Activated CD4-positive, alpha-beta T cell treated with anti-CD3 and anti-CD28 coated beads for 36 hours (primary cell): ENCODE measurements at regions not wholly inside any gene's neighbourhood (a gene's known extent, or its start where the extent isn't known, plus 50 kb on each side); places are given as distances from the start of the nearest gene placed in this dataset.

Experiments used
- ATAC-seq: fragments of 200-7000 bp; cut with Tn5 transposase; one replicate; pipeline ENCODE4 v1.10.0; 2021; ENCODE audit warnings: mild to moderate bottlenecking, moderate library complexity
- CTCF ChIA-PET: fragments of 350-600 bp; sonication (Branson Sonifier 250); formaldehyde crosslinking; loops from one replicate; lab custom pipeline; 2021; ENCODE audit warnings: antibody characterized with exemption; lab: Charles Lee
- POLR2A ChIA-PET: fragments of 350-600 bp; sonication (Branson Sonifier 250); formaldehyde crosslinking; loops from one replicate; lab custom pipeline; 2021; ENCODE audit warnings: antibody characterized with exemption, inconsistent platforms; lab: Charles Lee
- DNase-seq: peaks from one replicate; pipeline ENCODE4 v3.0.0-alpha.2; 2020
- H3K27ac Mint-ChIP-seq: one replicate; pipeline ENCODE4 v1.8.0; 2021; ENCODE audit warnings: mixed read lengths
- H3K27me3 Mint-ChIP-seq: one replicate; pipeline ENCODE4 v1.8.0; 2021; ENCODE audit warnings: mixed read lengths
- H3K36me3 Mint-ChIP-seq: one replicate; pipeline ENCODE4 v1.8.0; 2021; ENCODE audit warnings: low read depth, mixed read lengths
- H3K4me1 Mint-ChIP-seq: one replicate; pipeline ENCODE4 v1.8.0; 2021; ENCODE audit warnings: mixed read lengths
- H3K4me3 Mint-ChIP-seq: one replicate; pipeline ENCODE4 v1.8.0; 2021; ENCODE audit warnings: mild to moderate bottlenecking, moderate library complexity, mixed read lengths
- H3K9me3 Mint-ChIP-seq: one replicate; pipeline ENCODE4 v1.8.0; 2021; ENCODE audit warnings: low read depth, mixed read lengths
- intact Hi-C, 2 experiments: fragments of 100-400 bp; cut with DNase I in 1 of 2; cut with micrococcal nuclease in 1 of 2; formaldehyde crosslinking; loops; one replicate each; pipeline versions ENCODE4 v1.14.2 to v1.15.1; 2022 to 2024; cut with DNase I, micrococcal nuclease

GRCh38 chr15:31901501-31901900, 128.8 kb upstream of the CHRNA7 start:
- H3K27ac Mint-ChIP-seq = no peak overlapping the region
- ChIA-PET POLR2A (no interaction called here), CTCF (no interaction called here)
- no peak overlapping the region for H3K4me3 Mint-ChIP-seq
- H3K9me3 Mint-ChIP-seq = peaks cover 5% of the 10 kb centered on the region
- no peaks in the 10 kb centered on the region for H3K36me3 Mint-ChIP-seq
- H3K27me3 Mint-ChIP-seq = peaks cover 4% of the 10 kb centered on the region
- no peak for ATAC-seq
- intact Hi-C loops = no loop called here
- DNase-seq = no peak
- H3K4me1 Mint-ChIP-seq = no peaks in the 10 kb centered on the region

GRCh38 chr15:31905054-31905453, 125.3 kb upstream of the CHRNA7 start:
- intact Hi-C loops = no loop called here
- Mint-ChIP-seq H3K36me3 (no peaks in the 10 kb centered on the region), H3K9me3 (peaks cover under 1% of the 10 kb centered on the region), H3K4me3 (no peak overlapping the region), H3K27me3 (peaks cover 8% of the 10 kb centered on the region), H3K4me1 (no peaks in the 10 kb centered on the region), H3K27ac (no peak overlapping the region)
- DNase-seq (no peak), ATAC-seq (no peak)
- POLR2A ChIA-PET = no interaction called here
- CTCF ChIA-PET = no interaction called here

- POLR2A ChIA-PET = no interaction called here
- ATAC-seq = no peak
- peaks cover 8% of the 10 kb centered on the region for H3K9me3 Mint-ChIP-seq
- DNase-seq = no peak
- CTCF ChIA-PET = no interaction called here
- no peak overlapping the region for H3K4me3 Mint-ChIP-seq
- intact Hi-C loops = no loop called here
- peaks cover 8% of the 10 kb centered on the region for H3K27me3 Mint-ChIP-seq
- H3K4me1 Mint-ChIP-seq = no peaks in the 10 kb centered on the region
- H3K36me3 Mint-ChIP-seq = no peaks in the 10 kb centered on the region
- no peak overlapping the region for H3K27ac Mint-ChIP-seq
Observed at GRCh38 chr15:31925541-31925940, 104.8 kb upstream of the CHRNA7 start.

- H3K9me3 Mint-ChIP-seq = no peaks in the 10 kb centered on the region
- H3K36me3 Mint-ChIP-seq = no peaks in the 10 kb centered on the region
- ATAC-seq = peak; percentile 61
- H3K27me3 Mint-ChIP-seq = peaks cover 28% of the 10 kb centered on the region
- H3K27ac Mint-ChIP-seq = no peak overlapping the region
- H3K4me1 Mint-ChIP-seq = peaks cover 12% of the 10 kb centered on the region
- intact Hi-C loops = no loop called here
- no peak overlapping the region for H3K4me3 Mint-ChIP-seq
- POLR2A ChIA-PET = no interaction called here
- DNase-seq = peak; percentile 70
- CTCF ChIA-PET = no interaction called here
Observed at GRCh38 chr15:31930967-31931366, 99.3 kb upstream of the CHRNA7 start.

GRCh38 chr15:31932576-31932975, 97.7 kb upstream of the CHRNA7 start:
- H3K36me3 Mint-ChIP-seq = no peaks in the 10 kb centered on the region
- ChIA-PET CTCF (no interaction called here), POLR2A (no interaction called here)
- H3K4me1 Mint-ChIP-seq = peaks cover 12% of the 10 kb centered on the region
- no peak overlapping the region for H3K27ac Mint-ChIP-seq
- intact Hi-C loops = no loop called here
- no peak overlapping the region for H3K4me3 Mint-ChIP-seq
- DNase-seq = no peak
- ATAC-seq = no peak
- no peaks in the 10 kb centered on the region for H3K9me3 Mint-ChIP-seq
- peaks cover 34% of the 10 kb centered on the region for H3K27me3 Mint-ChIP-seq

- H3K27ac Mint-ChIP-seq = no peak overlapping the region
- DNase-seq (no peak), ATAC-seq (no peak)
- intact Hi-C loops = no loop called here
- H3K36me3 Mint-ChIP-seq = no peaks in the 10 kb centered on the region
- H3K9me3 Mint-ChIP-seq = no peaks in the 10 kb centered on the region
- no peak overlapping the region for H3K4me3 Mint-ChIP-seq
- ChIA-PET POLR2A (no interaction called here), CTCF (interaction anchor here (1.2 kb wide), 1 partner anchor 20 kb away, joined by 3 read pairs; no protein-coding TSS in a partner anchor)
- H3K4me1 Mint-ChIP-seq = peaks cover 12% of the 10 kb centered on the region
- peaks cover 37% of the 10 kb centered on the region for H3K27me3 Mint-ChIP-seq
Observed at GRCh38 chr15:31934821-31935220, 95.5 kb upstream of the CHRNA7 start.

GRCh38 chr15:31953478-31953877, 76.8 kb upstream of the CHRNA7 start:
- CTCF ChIA-PET = interaction anchor here (0.7 kb wide), 1 partner anchor 70 kb away, joined by 3 read pairs; no protein-coding TSS in a partner anchor
- intact Hi-C loops = no loop called here
- DNase-seq = no peak
- H3K4me3 Mint-ChIP-seq = no peak overlapping the region
- POLR2A ChIA-PET = no interaction called here
- H3K9me3 Mint-ChIP-seq = peaks cover 11% of the 10 kb centered on the region
- ATAC-seq = no peak
- peaks cover 24% of the 10 kb centered on the region for H3K27me3 Mint-ChIP-seq
- H3K4me1 Mint-ChIP-seq = no peaks in the 10 kb centered on the region
- no peaks in the 10 kb centered on the region for H3K36me3 Mint-ChIP-seq
- H3K27ac Mint-ChIP-seq = no peak overlapping the region

- Mint-ChIP-seq H3K9me3 (peaks cover 21% of the 10 kb centered on the region), H3K36me3 (no peaks in the 10 kb centered on the region), H3K27ac (no peak overlapping the region), H3K4me1 (no peaks in the 10 kb centered on the region), H3K4me3 (no peak overlapping the region), H3K27me3 (peaks cover 24% of the 10 kb centered on the region)
- ChIA-PET CTCF (interaction anchor here (1.0 to 1.2 kb wide), 2 partner anchors 20 to 23 kb away, joined by 3 read pairs; no protein-coding TSS in a partner anchor), POLR2A (no interaction called here)
- intact Hi-C loops = no loop called here
- no peak for DNase-seq
- no peak for ATAC-seq
Observed at GRCh38 chr15:31954374-31955172, 75.7 kb upstream of the CHRNA7 start.

- no peaks in the 10 kb centered on the region for H3K4me1 Mint-ChIP-seq
- no peaks in the 10 kb centered on the region for H3K36me3 Mint-ChIP-seq
- H3K27ac Mint-ChIP-seq = no peak overlapping the region
- ATAC-seq = no peak
- POLR2A ChIA-PET = no interaction called here
- H3K27me3 Mint-ChIP-seq = peaks cover 24% of the 10 kb centered on the region
- intact Hi-C loops = no loop called here
- CTCF ChIA-PET = interaction anchor here (0.6 to 1.2 kb wide), 3 partner anchors 21 to 90 kb away, joined by 3 read pairs; no protein-coding TSS in a partner anchor
- H3K4me3 Mint-ChIP-seq = no peak overlapping the region
- DNase-seq = no peak
- H3K9me3 Mint-ChIP-seq = peaks cover 22% of the 10 kb centered on the region
Observed at GRCh38 chr15:31955734-31956133, 74.6 kb upstream of the CHRNA7 start.

GRCh38 chr15:31957581-31957980, 72.7 kb upstream of the CHRNA7 start:
- H3K4me1 Mint-ChIP-seq = no peaks in the 10 kb centered on the region
- no peak overlapping the region for H3K27ac Mint-ChIP-seq
- ATAC-seq = no peak
- intact Hi-C loops = no loop called here
- ChIA-PET POLR2A (no interaction called here), CTCF (no interaction called here)
- no peak overlapping the region for H3K4me3 Mint-ChIP-seq
- no peaks in the 10 kb centered on the region for H3K36me3 Mint-ChIP-seq
- peaks cover 17% of the 10 kb centered on the region for H3K27me3 Mint-ChIP-seq
- peaks cover 22% of the 10 kb centered on the region for H3K9me3 Mint-ChIP-seq
- DNase-seq = no peak

- POLR2A ChIA-PET = no interaction called here
- DNase-seq (no peak), ATAC-seq (no peak)
- no peaks in the 10 kb centered on the region for H3K36me3 Mint-ChIP-seq
- no peak overlapping the region for H3K4me3 Mint-ChIP-seq
- H3K27ac Mint-ChIP-seq = no peak overlapping the region
- intact Hi-C loops = no loop called here
- no peaks in the 10 kb centered on the region for H3K4me1 Mint-ChIP-seq
- CTCF ChIA-PET = no interaction called here
- H3K27me3 Mint-ChIP-seq = peaks cover 21% of the 10 kb centered on the region
- H3K9me3 Mint-ChIP-seq = no peaks in the 10 kb centered on the region
Observed at GRCh38 chr15:31964586-31965307, 65.6 kb upstream of the CHRNA7 start.

GRCh38 chr15:31970007-31970406, 60.3 kb upstream of the CHRNA7 start:
- ChIA-PET CTCF (interaction anchor here (1.4 kb wide), 1 partner anchor 7 kb away, joined by 3 read pairs; no protein-coding TSS in a partner anchor), POLR2A (no interaction called here)
- H3K4me1 Mint-ChIP-seq = peaks cover 2% of the 10 kb centered on the region
- no peak overlapping the region for H3K27ac Mint-ChIP-seq
- peaks cover 22% of the 10 kb centered on the region for H3K27me3 Mint-ChIP-seq
- intact Hi-C loops = loop anchor here (10.0 kb wide), 2 partner anchors 55 to 305 kb away; no protein-coding TSS in a partner anchor
- H3K4me3 Mint-ChIP-seq = no peak overlapping the region
- H3K36me3 Mint-ChIP-seq = no peaks in the 10 kb centered on the region
- H3K9me3 Mint-ChIP-seq = no peaks in the 10 kb centered on the region
- DNase-seq (no peak), ATAC-seq (no peak)
